Transverse colon (tissue), 4 donors: ENCODE measurements at regions not wholly inside any gene's neighbourhood (a gene's known extent, or its start where the extent isn't known, plus 50 kb on each side); places are given as distances from the start of the nearest gene placed in this dataset.

Experiments
- DNase-seq: peaks from one replicate; pipeline ENCODE4 v3.0.0-alpha.2; 2019
- H3K27ac ChIP-seq, 4 donors: fragments of 200-600 bp; sonication (generic); 2 replicates each; pipeline ENCODE4 v1.5.1; 2016 to 2018; ENCODE audit warnings: inconsistent platforms in 4 of 4
- H3K27me3 ChIP-seq: fragments of 200-600 bp; sonication (generic); 2 replicates; pipeline ENCODE4 v1.5.1; 2017; ENCODE audit warnings: inconsistent platforms
- H3K36me3 ChIP-seq, 4 donors: fragments of 200-600 bp; sonication (generic); 2 replicates each; pipeline ENCODE4 v1.5.1; 2017 to 2019; ENCODE audit warnings: inconsistent platforms in 4 of 4
- H3K4me1 ChIP-seq, 4 donors: fragments of 200-600 bp; sonication (generic); 2 replicates each; pipeline ENCODE4 v1.5.1; 2017 to 2020; ENCODE audit warnings: inconsistent platforms in 4 of 4
- H3K4me3 ChIP-seq, 4 donors: fragments of 200-600 bp; sonication (generic); 1 replicate in 1 of 4; 2 replicates in 3 of 4; pipeline versions ENCODE4 v1.5.1 to v1.6.1; 2017 to 2019; ENCODE audit warnings: inconsistent platforms in 4 of 4
- H3K9me3 ChIP-seq, 2 donors: fragments of 200-600 bp; sonication (generic); 2 replicates each; pipeline ENCODE4 v1.5.1; 2017 to 2019; ENCODE audit warnings: inconsistent platforms in 2 of 2
- EP300 ChIP-seq: sonication (generic); formaldehyde crosslinking; IDR thresholded peaks from one replicate; pipeline ENCODE4 v1.6.1; 2017; ENCODE audit warnings: antibody characterized with exemption, low read depth
- POLR2A ChIP-seq: fragments of 450-650 bp; IDR thresholded peaks from one replicate; pipeline ENCODE4 v1.6.1; 2016; ENCODE audit warnings: antibody characterized with exemption, mild to moderate bottlenecking, moderate library complexity
- POLR2AphosphoS5 ChIP-seq, 3 donors: sonication (generic); formaldehyde crosslinking; IDR thresholded peaks; one replicate each; pipeline ENCODE4 v1.6.1; 2016; ENCODE audit warnings: antibody characterized with exemption in 3 of 3
- WGBS, 2 donors: methylation state at CpG; one replicate each; pipeline ENCODE4 v1.1.5; 2018; ENCODE audit warnings: low coverage in 1 of 2; 5-methylcytosine and 5-hydroxymethylcytosine counted together
- in situ Hi-C, 4 donors: fragments of 200-750 bp; cut with MboI; loops; one replicate each; pipeline versions ENCODE4 v1.15.0 to v1.15.1; 2017; ENCODE audit warnings: low sequenced_read_pairs in 3 of 4, low pct_ligation_motif_present in 1 of 4, low pct_unique_long_range_greater_than_20kb in 1 of 4
- intact Hi-C: fragments of 100-400 bp; cut with DNase I; formaldehyde crosslinking; loops from one replicate; pipeline ENCODE4 v1.15.1; 2023; ENCODE audit warnings: low total_unique reads
- TF ChIP-seq, protein P1 (sequence below), 5 experiments: fragments of 200-600 bp in 3 of 5; fragments of 450-650 bp in 2 of 5; sonication (generic) in 3 of 5; IDR thresholded peaks; 1 replicate in 2 of 5; 2 replicates in 3 of 5; pipeline ENCODE4 v1.5.1; 2016 to 2017; ENCODE audit warnings: antibody characterized with exemption in 5 of 5, inconsistent platforms in 3 of 5, mild to moderate bottlenecking in 2 of 5, moderate library complexity in 1 of 5

DNA sequence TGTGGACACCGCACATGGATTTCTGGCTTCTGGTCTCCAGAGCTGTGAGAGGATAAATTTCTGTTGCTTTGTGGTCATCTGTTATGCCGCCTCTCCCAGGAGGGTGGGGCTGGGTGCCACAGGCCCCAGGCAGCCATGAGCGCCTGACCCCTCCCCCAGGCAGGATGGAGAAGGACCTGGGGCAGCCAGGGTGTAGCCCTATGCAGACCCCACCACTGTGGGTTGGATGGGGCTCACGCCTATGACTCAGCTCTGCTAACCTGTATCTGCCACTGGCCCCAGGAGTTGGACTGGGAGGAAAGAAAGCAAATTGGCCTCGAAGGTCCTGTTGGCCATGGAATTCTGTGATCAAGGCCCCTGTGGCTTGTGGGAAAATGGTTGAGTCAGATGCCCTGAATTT lies 1351.1 kb downstream of the BRD1 start:
- no peak overlapping the region for H3K27ac ChIP-seq
- intact Hi-C loops (no loop called here), in situ Hi-C loops (loop anchor here in 1 of 4 donors (25.0 kb wide), 1 partner anchor 1639 kb away; no protein-coding TSS in a partner anchor)
- H3K4me1 ChIP-seq: no peaks in the 10 kb centered on the region
- 93% methylated on average over 4 of the region's 5 CpGs; no CpG with 5 or more reads in 1 of the 2 donors for WGBS, 2 donors
- H3K27me3 ChIP-seq: peaks cover 6% of the 10 kb centered on the region
- no peak overlapping the region for H3K4me3 ChIP-seq
- no peak for DNase-seq
- H3K9me3 ChIP-seq: no peaks in the 10 kb centered on the region
- no peaks in the 10 kb centered on the region for H3K36me3 ChIP-seq
- no peak for TF ChIP-seq POLR2AphosphoS5 (IDR thresholded peaks at IDR 0.05)
- no peak for TF ChIP-seq EP300
- TF ChIP-seq, protein P1, sequence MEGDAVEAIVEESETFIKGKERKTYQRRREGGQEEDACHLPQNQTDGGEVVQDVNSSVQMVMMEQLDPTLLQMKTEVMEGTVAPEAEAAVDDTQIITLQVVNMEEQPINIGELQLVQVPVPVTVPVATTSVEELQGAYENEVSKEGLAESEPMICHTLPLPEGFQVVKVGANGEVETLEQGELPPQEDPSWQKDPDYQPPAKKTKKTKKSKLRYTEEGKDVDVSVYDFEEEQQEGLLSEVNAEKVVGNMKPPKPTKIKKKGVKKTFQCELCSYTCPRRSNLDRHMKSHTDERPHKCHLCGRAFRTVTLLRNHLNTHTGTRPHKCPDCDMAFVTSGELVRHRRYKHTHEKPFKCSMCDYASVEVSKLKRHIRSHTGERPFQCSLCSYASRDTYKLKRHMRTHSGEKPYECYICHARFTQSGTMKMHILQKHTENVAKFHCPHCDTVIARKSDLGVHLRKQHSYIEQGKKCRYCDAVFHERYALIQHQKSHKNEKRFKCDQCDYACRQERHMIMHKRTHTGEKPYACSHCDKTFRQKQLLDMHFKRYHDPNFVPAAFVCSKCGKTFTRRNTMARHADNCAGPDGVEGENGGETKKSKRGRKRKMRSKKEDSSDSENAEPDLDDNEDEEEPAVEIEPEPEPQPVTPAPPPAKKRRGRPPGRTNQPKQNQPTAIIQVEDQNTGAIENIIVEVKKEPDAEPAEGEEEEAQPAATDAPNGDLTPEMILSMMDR (IDR thresholded peaks at IDR 0.05): no peak
- TF ChIP-seq POLR2A: no peak

GRCh38 chr22:48475661-48476345 lies 1351.9 kb downstream of the BRD1 start:
- 83 to 86% methylated on average over 7 to 15 of the region's 15 CpGs for WGBS, 2 donors
- H3K27ac ChIP-seq: no peak overlapping the region
- H3K4me1 ChIP-seq: no peaks in the 10 kb centered on the region
- peaks cover 6% of the 10 kb centered on the region for H3K27me3 ChIP-seq
- intact Hi-C loops: no loop called here
- no peaks in the 10 kb centered on the region for H3K9me3 ChIP-seq
- in situ Hi-C loops: loop anchor here in 1 of 4 donors (25.0 kb wide), 1 partner anchor 1639 kb away; no protein-coding TSS in a partner anchor
- no peaks in the 10 kb centered on the region for H3K36me3 ChIP-seq
- DNase-seq: no peak
- H3K4me3 ChIP-seq: no peak overlapping the region
- no peak for TF ChIP-seq EP300
- TF ChIP-seq, protein P1 (IDR thresholded peaks at IDR 0.05): no peak
- no peak for TF ChIP-seq POLR2A
- no peak for TF ChIP-seq POLR2AphosphoS5 (IDR thresholded peaks at IDR 0.05)

DNA sequence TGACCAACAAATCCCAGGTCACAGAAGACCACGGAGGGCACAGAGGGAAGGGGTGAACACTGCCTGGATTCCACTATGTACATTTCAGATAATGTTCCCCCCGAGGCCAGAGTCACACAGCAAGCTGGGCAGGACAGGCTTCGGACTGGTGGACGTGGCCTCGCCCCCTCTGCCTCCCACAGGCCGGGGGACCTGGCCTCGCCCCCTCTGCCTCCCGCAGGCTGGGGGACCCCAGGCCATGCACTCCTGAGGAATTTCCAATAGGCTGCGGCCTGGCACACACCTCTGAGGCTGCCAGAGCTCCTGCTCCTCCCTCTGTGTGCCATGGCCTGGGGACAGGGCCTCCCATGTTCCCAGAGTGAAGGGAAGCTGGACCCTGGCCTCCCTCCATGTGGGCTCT lies 1352.8 kb downstream of the BRD1 start:
- WGBS, 2 donors: 74% methylated on average over 8 of the region's 9 CpGs; no CpG with 5 or more reads in 1 of the 2 donors
- Histone ChIP-seq H3K9me3 (no peaks in the 10 kb centered on the region), H3K4me1 (no peaks in the 10 kb centered on the region), H3K36me3 (no peaks in the 10 kb centered on the region), H3K4me3 (no peak overlapping the region), H3K27ac (no peak overlapping the region), H3K27me3 (peaks cover 6% of the 10 kb centered on the region)
- in situ Hi-C loops: loop anchor here in 1 of 4 donors (25.0 kb wide), 1 partner anchor 1638 kb away; no protein-coding TSS in a partner anchor
- intact Hi-C loops: no loop called here
- DNase-seq: no peak
- no peak for TF ChIP-seq EP300
- no peak for TF ChIP-seq POLR2A
- TF ChIP-seq, protein P1 (IDR thresholded peaks at IDR 0.05): no peak
- TF ChIP-seq POLR2AphosphoS5 (IDR thresholded peaks at IDR 0.05): no peak

GRCh38 chr22:48473202-48473601 lies 1354.5 kb downstream of the BRD1 start:
- Histone ChIP-seq H3K9me3 (no peaks in the 10 kb centered on the region), H3K4me1 (no peaks in the 10 kb centered on the region), H3K36me3 (no peaks in the 10 kb centered on the region), H3K27me3 (peaks cover 6% of the 10 kb centered on the region), H3K27ac (no peak overlapping the region), H3K4me3 (no peak overlapping the region)
- no peak for TF ChIP-seq POLR2AphosphoS5 (IDR thresholded peaks at IDR 0.05)
- TF ChIP-seq POLR2A: no peak
- TF ChIP-seq, protein P1 (IDR thresholded peaks at IDR 0.05): no peak
- TF ChIP-seq EP300: no peak
- no peak for DNase-seq
- in situ Hi-C loops (no loop called here), intact Hi-C loops (no loop called here)
- WGBS, 2 donors: 79 to 84% methylated on average over 2 to 7 of the region's 7 CpGs
